ENCODE measurements at regions not wholly inside any gene's neighbourhood (a gene's known extent, or its start where the extent isn't known, plus 50 kb on each side); places are given as distances from the start of the nearest gene placed in this dataset.

GRCh38 chr9:20037699-20038098, 248.9 kb upstream of the SLC24A2 start:
- no CpG with 5 or more reads among the region's 1 CpG for WGBS (ENCODE audit: insufficient coverage)
- no peaks in the 10 kb centered on the region for H3K79me2 ChIP-seq (ENCODE audit: control insufficient read depth, insufficient read depth, low read length)
- ChIA-PET CTCF (no interaction called here), POLR2A (no interaction called here)
- no peaks in the 10 kb centered on the region for H3K27me3 ChIP-seq (replicated peaks in 1 of 4; ENCODE audit: control extremely low read depth in 1 of 4, control insufficient read depth in 3 of 4, insufficient read depth in 4 of 4, low read length in 3 of 4)
- H3K4me2 ChIP-seq (replicated peaks; ENCODE audit: low read depth, low read length, poor library complexity, severe bottlenecking): no peak overlapping the region
- intact Hi-C loops (cut with micrococcal nuclease): no loop called here
- H3K9ac ChIP-seq (ENCODE audit: low read length): no peak overlapping the region
- H3K27ac ChIP-seq (ENCODE audit: low read length in 2 of 2): no peak overlapping the region
- Mint-ChIP-seq H3K27ac (no peak overlapping the region), H3K27me3 (no peaks in the 10 kb centered on the region), H3K4me1 (peaks cover 6% of the 10 kb centered on the region), H3K4me3 (no peak overlapping the region), H3K9me3 (ENCODE audit: insufficient read depth) (no peaks in the 10 kb centered on the region)
- no peaks in the 10 kb centered on the region for H3K36me3 ChIP-seq (replicated peaks in 1 of 2; ENCODE audit: control extremely low read depth in 1 of 2, control insufficient read depth in 1 of 2, extremely low read depth in 1 of 2, insufficient read depth in 2 of 2, low read length in 1 of 2)
- H4K20me1 ChIP-seq (ENCODE audit: control insufficient read depth, insufficient read depth, low read length, poor library complexity, severe bottlenecking): no peaks in the 10 kb centered on the region
- ATAC-seq (ENCODE audit: low read depth): no peak
- H2AFZ ChIP-seq (ENCODE audit: insufficient read depth, low read depth, low read length, poor library complexity, severe bottlenecking): no peak overlapping the region
- H3K9me3 ChIP-seq (ENCODE audit: control extremely low read depth in 1 of 3, control insufficient read depth in 2 of 3, insufficient read depth in 1 of 3, low read length in 2 of 3): no peaks in the 10 kb centered on the region
- DNase-seq: no peak
- no peak overlapping the region for H3K4me3 ChIP-seq (ENCODE audit: control extremely low read depth in 1 of 5, extremely low read depth in 1 of 5, insufficient read depth in 1 of 5, low read depth in 2 of 5, low read length in 4 of 5)
- no peak for TF ChIP-seq CTCF (IDR thresholded peaks at IDR 0.05)
- TF ChIP-seq EZH2 (IDR thresholded peaks at IDR 0.05; ENCODE audit: borderline replicate concordance, insufficient read depth, low read depth, low read length, poor library complexity, severe bottlenecking): no peak
- peaks cover 4 to 6% of the 10 kb centered on the region in 2 donors for H3K4me1 ChIP-seq (ENCODE audit: control insufficient read depth in 2 of 2, insufficient read depth in 2 of 2, low read length in 2 of 2)

- Histone ChIP-seq H3K27me3 (replicated peaks in 1 of 4; ENCODE audit: control extremely low read depth in 1 of 4, control insufficient read depth in 3 of 4, insufficient read depth in 4 of 4, low read length in 3 of 4) (no peaks in the 10 kb centered on the region), H3K36me3 (replicated peaks in 1 of 2; ENCODE audit: control extremely low read depth in 1 of 2, control insufficient read depth in 1 of 2, extremely low read depth in 1 of 2, insufficient read depth in 2 of 2, low read length in 1 of 2) (no peaks in the 10 kb centered on the region), H3K9me3 (ENCODE audit: control extremely low read depth in 1 of 3, control insufficient read depth in 2 of 3, insufficient read depth in 1 of 3, low read length in 2 of 3) (no peaks in the 10 kb centered on the region), H3K9ac (ENCODE audit: low read length) (no peak overlapping the region), H3K27ac (ENCODE audit: low read length in 2 of 2) (no peak overlapping the region), H3K4me2 (replicated peaks; ENCODE audit: low read depth, low read length, poor library complexity, severe bottlenecking) (no peak overlapping the region), H3K4me3 (ENCODE audit: control extremely low read depth in 1 of 5, extremely low read depth in 1 of 5, insufficient read depth in 1 of 5, low read depth in 2 of 5, low read length in 4 of 5) (no peak overlapping the region), H4K20me1 (ENCODE audit: control insufficient read depth, insufficient read depth, low read length, poor library complexity, severe bottlenecking) (no peaks in the 10 kb centered on the region), H3K79me2 (ENCODE audit: control insufficient read depth, insufficient read depth, low read length) (no peaks in the 10 kb centered on the region), H3K4me1 (ENCODE audit: control insufficient read depth in 2 of 2, insufficient read depth in 2 of 2, low read length in 2 of 2) (peaks cover 0 to 8% of the 10 kb centered on the region in 2 donors), H2AFZ (ENCODE audit: insufficient read depth, low read depth, low read length, poor library complexity, severe bottlenecking) (no peak overlapping the region)
- CTCF ChIA-PET: no interaction called here
- H3K27me3 Mint-ChIP-seq: no peaks in the 10 kb centered on the region
- POLR2A ChIA-PET: no interaction called here
- intact Hi-C loops (cut with micrococcal nuclease): no loop called here
- TF ChIP-seq EZH2 (IDR thresholded peaks at IDR 0.05; ENCODE audit: borderline replicate concordance, insufficient read depth, low read depth, low read length, poor library complexity, severe bottlenecking) (no peak), CTCF (IDR thresholded peaks at IDR 0.05) (no peak)
- H3K4me3 Mint-ChIP-seq: no peak overlapping the region
- no CpG with 5 or more reads among the region's 2 CpGs for WGBS (ENCODE audit: insufficient coverage)
- ATAC-seq (ENCODE audit: low read depth) (no peak), DNase-seq (no peak)
- no peaks in the 10 kb centered on the region for H3K9me3 Mint-ChIP-seq (ENCODE audit: insufficient read depth)
- H3K4me1 Mint-ChIP-seq: peaks cover 7% of the 10 kb centered on the region
- H3K27ac Mint-ChIP-seq: no peak overlapping the region
Measured at GRCh38 chr9:20033511-20033910, 244.7 kb upstream of the SLC24A2 start.

Data from B cell (primary cell).